ENCODE measurements at regions not wholly inside any gene's neighbourhood (a gene's known extent, or its start where the extent isn't known, plus 50 kb on each side); places are given as distances from the start of the nearest gene placed in this dataset.
"Not testable (repeated sequence)": the region's sequence is repeated elsewhere in the genome, so short reads cannot be mapped to it uniquely, and the experiment has no call there.

GRCh38 chr1:206288453-206288852 is 85.1 kb downstream of the SRGAP2 start:
- WGBS, 2 donors = no CpG with 5 or more reads among the region's 3 CpGs
- H3K27ac ChIP-seq, FAIRE-seq: not testable (repeated sequence)

GRCh38 chr1:206297145-206298031 is 94.0 kb downstream of the SRGAP2 start:
- H3K27me3 ChIP-seq; H3K27ac ChIP-seq; FAIRE-seq; DNase-seq; H3K9me3 ChIP-seq; H3K36me3 ChIP-seq; intact Hi-C loops (cut with DNase I); H3K4me1 ChIP-seq; H3K4me3 ChIP-seq: not testable (repeated sequence)
- peak in 3 of 4 donors; percentile 28 to 75 (median 39) for ATAC-seq
- 77% methylated on average over 3 of the region's 5 CpGs; no CpG with 5 or more reads in 1 of the 2 donors for WGBS, 2 donors

More at GRCh38 chr1:206288453-206288852, 85.1 kb downstream of the SRGAP2 start:
- H3K36me3 ChIP-seq; H3K9me3 ChIP-seq; DNase-seq; H3K4me3 ChIP-seq; H3K4me1 ChIP-seq; H3K27me3 ChIP-seq; intact Hi-C loops (cut with DNase I): not testable (repeated sequence)
- peak in 1 of 4 donors; percentile 37 for ATAC-seq

GRCh38 chr1:206298032-206298392 is 94.7 kb downstream of the SRGAP2 start:
- 38 to 73% methylated on average over 1 of the region's 4 CpGs for WGBS, 2 donors
- H3K27me3 ChIP-seq; H3K4me3 ChIP-seq; DNase-seq; H3K4me1 ChIP-seq; H3K9me3 ChIP-seq; FAIRE-seq; H3K36me3 ChIP-seq; intact Hi-C loops (cut with DNase I); H3K27ac ChIP-seq; ATAC-seq: not testable (repeated sequence)

- intact Hi-C loops (cut with DNase I); ATAC-seq; DNase-seq; H3K27ac ChIP-seq; H3K27me3 ChIP-seq; H3K9me3 ChIP-seq; FAIRE-seq; H3K4me3 ChIP-seq; H3K4me1 ChIP-seq; H3K36me3 ChIP-seq: not testable (repeated sequence)
- WGBS, 2 donors = 71 to 73% methylated on average over 1 to 3 of the region's 5 CpGs
Observed at GRCh38 chr1:206299181-206299791, 95.9 kb downstream of the SRGAP2 start.

- 100% methylated on average over 1 of the region's 2 CpGs; no CpG with 5 or more reads in 1 of the 2 donors for WGBS, 2 donors
- ATAC-seq = peak in 1 of 4 donors; percentile 29
- H3K9me3 ChIP-seq; FAIRE-seq; H3K36me3 ChIP-seq; H3K27me3 ChIP-seq; H3K4me1 ChIP-seq; intact Hi-C loops (cut with DNase I); DNase-seq; H3K4me3 ChIP-seq; H3K27ac ChIP-seq: not testable (repeated sequence)
Observed at GRCh38 chr1:206299942-206300341, 96.6 kb downstream of the SRGAP2 start.

- H3K27me3 ChIP-seq; intact Hi-C loops (cut with DNase I); H3K4me1 ChIP-seq; H3K27ac ChIP-seq; H3K36me3 ChIP-seq; H3K9me3 ChIP-seq; DNase-seq; H3K4me3 ChIP-seq; FAIRE-seq: not testable (repeated sequence)
- 56 to 59% methylated on average over 1 of the region's 1 CpG for WGBS, 2 donors
- ATAC-seq = peak in 1 of 4 donors; percentile 45
Observed at GRCh38 chr1:206302056-206302455, 98.7 kb downstream of the SRGAP2 start.

GRCh38 chr1:206307442-206307841 is 104.1 kb downstream of the SRGAP2 start:
- WGBS, 2 donors = 92% methylated on average over 6 of the region's 31 CpGs; no CpG with 5 or more reads in 1 of the 2 donors
- intact Hi-C loops (cut with DNase I); H3K27me3 ChIP-seq; H3K4me3 ChIP-seq; H3K9me3 ChIP-seq; H3K27ac ChIP-seq; FAIRE-seq; H3K36me3 ChIP-seq; ATAC-seq; DNase-seq; H3K4me1 ChIP-seq: not testable (repeated sequence)

- H3K36me3 ChIP-seq; DNase-seq; H3K9me3 ChIP-seq; H3K4me3 ChIP-seq; FAIRE-seq; H3K27ac ChIP-seq; H3K4me1 ChIP-seq; intact Hi-C loops (cut with DNase I); H3K27me3 ChIP-seq; ATAC-seq: not testable (repeated sequence)
- no CpG with 5 or more reads among the region's 2 CpGs for WGBS, 2 donors
Observed at GRCh38 chr1:206310948-206311347, 107.6 kb downstream of the SRGAP2 start.

GRCh38 chr1:206311611-206312273 is 108.4 kb downstream of the SRGAP2 start:
- H3K4me3 ChIP-seq; H3K36me3 ChIP-seq; H3K9me3 ChIP-seq; H3K4me1 ChIP-seq; FAIRE-seq; H3K27me3 ChIP-seq; intact Hi-C loops (cut with DNase I); H3K27ac ChIP-seq: not testable (repeated sequence)
- ATAC-seq (peak in 3 of 4 donors; percentile 18 to 76 (median 66)), DNase-seq (peak in 1 of 6 donors; percentile 1)
- 60 to 79% methylated on average over 2 of the region's 7 CpGs for WGBS, 2 donors

GRCh38 chr1:206312274-206312665 is 108.9 kb downstream of the SRGAP2 start:
- FAIRE-seq; H3K9me3 ChIP-seq; H3K27me3 ChIP-seq; H3K4me1 ChIP-seq; H3K36me3 ChIP-seq; DNase-seq; H3K4me3 ChIP-seq; intact Hi-C loops (cut with DNase I); ATAC-seq; H3K27ac ChIP-seq: not testable (repeated sequence)
- 89 to 92% methylated on average over 3 to 5 of the region's 6 CpGs for WGBS, 2 donors

GRCh38 chr1:206314951-206315636 is 111.8 kb downstream of the SRGAP2 start:
- H3K9me3 ChIP-seq; H3K4me1 ChIP-seq; H3K4me3 ChIP-seq; DNase-seq; intact Hi-C loops (cut with DNase I); H3K27me3 ChIP-seq; ATAC-seq; H3K36me3 ChIP-seq; H3K27ac ChIP-seq; FAIRE-seq: not testable (repeated sequence)
- 78 to 83% methylated on average over 1 of the region's 6 CpGs for WGBS, 2 donors
